Neutrophil (primary cell): ENCODE measurements at regions not wholly inside any gene's neighbourhood (a gene's known extent, or its start where the extent isn't known, plus 50 kb on each side); places are given as distances from the start of the nearest gene placed in this dataset.
A peak's percentile ranks its signal among the peaks of the same experiment; 100 is the strongest.

Experiments used
- H3K27ac ChIP-seq: fragments of 200-600 bp; sonication (generic); 2 replicates; pipeline ENCODE4 v1.5.1; 2016; ENCODE audit warnings: mild to moderate bottlenecking, moderate library complexity
- H3K27me3 ChIP-seq: fragments of 200-600 bp; sonication (generic); 2 replicates; pipeline ENCODE4 v1.6.0; 2016; ENCODE audit warnings: mild to moderate bottlenecking
- H3K36me3 ChIP-seq: fragments of 200-600 bp; sonication (generic); 2 replicates; pipeline ENCODE4 v1.5.1; 2017
- H3K4me1 ChIP-seq, 2 experiments: fragments of 200-600 bp in 1 of 2; sonication (generic) in 1 of 2; 1 replicate in 1 of 2; 2 replicates in 1 of 2; pipeline versions ENCODE4 v1.5.1 to v1.6.1; 2013 to 2016; ENCODE audit warnings: low read depth in 1 of 2, low read length in 1 of 2, mild to moderate bottlenecking in 1 of 2, moderate library complexity in 1 of 2; ENCODE audit not compliant: control insufficient read depth in 1 of 2, insufficient read depth in 1 of 2
- H3K4me3 ChIP-seq, 2 experiments: fragments of 200-600 bp in 1 of 2; sonication (generic) in 1 of 2; 1 replicate in 1 of 2; 2 replicates in 1 of 2; pipeline ENCODE4 v1.5.1; 2013 to 2016; ENCODE audit warnings: low read depth in 1 of 2, low read length in 1 of 2, mild to moderate bottlenecking in 1 of 2, moderate library complexity in 1 of 2
- H3K9me3 ChIP-seq: fragments of 200-600 bp; sonication (generic); 2 replicates; pipeline ENCODE4 v1.5.1; 2016
- CTCF ChIP-seq: fragments of 200-600 bp; sonication (generic); IDR thresholded peaks from 2 replicates; pipeline ENCODE4 v1.5.1; 2016; ENCODE audit warnings: antibody characterized with exemption

GRCh38 chr4:11342401-11342800, 86.3 kb downstream of the HS3ST1 start:
- peaks cover 16 to 23% of the 10 kb centered on the region in 2 experiments for H3K4me1 ChIP-seq
- H3K9me3 ChIP-seq, result no peaks in the 10 kb centered on the region
- no peak for TF ChIP-seq CTCF
- H3K27me3 ChIP-seq, result no peaks in the 10 kb centered on the region
- no peaks in the 10 kb centered on the region for H3K36me3 ChIP-seq
- H3K27ac ChIP-seq, result no peak overlapping the region
- H3K4me3 ChIP-seq, result no peak overlapping the region

GRCh38 chr4:11341337-11342043, 87.2 kb downstream of the HS3ST1 start:
- Histone ChIP-seq H3K36me3 (no peaks in the 10 kb centered on the region), H3K9me3 (no peaks in the 10 kb centered on the region), H3K27me3 (no peaks in the 10 kb centered on the region), H3K4me1 (peaks cover 16 to 32% of the 10 kb centered on the region in 2 experiments), H3K27ac (no peak overlapping the region), H3K4me3 (no peak overlapping the region)
- TF ChIP-seq CTCF, result no peak

GRCh38 chr4:11338956-11339782, 89.5 kb downstream of the HS3ST1 start:
- no peak for TF ChIP-seq CTCF
- peak overlapping the region; percentile 5 for H3K27ac ChIP-seq

GRCh38 chr4:11337287-11337686, 91.4 kb downstream of the HS3ST1 start:
- H3K27ac ChIP-seq, result no peak overlapping the region
- no peak for TF ChIP-seq CTCF
- H3K9me3 ChIP-seq, result no peaks in the 10 kb centered on the region
- H3K4me1 ChIP-seq, result peaks cover 16 to 34% of the 10 kb centered on the region in 2 experiments
- no peaks in the 10 kb centered on the region for H3K27me3 ChIP-seq
- H3K4me3 ChIP-seq, result no peak overlapping the region
- no peaks in the 10 kb centered on the region for H3K36me3 ChIP-seq

More at GRCh38 chr4:11338956-11339782, 89.5 kb downstream of the HS3ST1 start:
- Histone ChIP-seq H3K9me3 (no peaks in the 10 kb centered on the region), H3K27me3 (no peaks in the 10 kb centered on the region), H3K36me3 (no peaks in the 10 kb centered on the region), H3K4me1 (peaks cover 16 to 34% of the 10 kb centered on the region in 2 experiments), H3K4me3 (no peak overlapping the region)

GRCh38 chr4:11336435-11336834, 92.3 kb downstream of the HS3ST1 start:
- Histone ChIP-seq H3K9me3 (no peaks in the 10 kb centered on the region), H3K4me1 (peaks cover 16 to 34% of the 10 kb centered on the region in 2 experiments), H3K4me3 (no peak overlapping the region), H3K36me3 (no peaks in the 10 kb centered on the region), H3K27me3 (no peaks in the 10 kb centered on the region), H3K27ac (no peak overlapping the region)
- TF ChIP-seq CTCF, result no peak
